ENCODE measurements at regions not wholly inside any gene's neighbourhood (a gene's known extent, or its start where the extent isn't known, plus 50 kb on each side); places are given as distances from the start of the nearest gene placed in this dataset.
"Not testable (repeated sequence)": the region's sequence is repeated elsewhere in the genome, so short reads cannot be mapped to it uniquely, and the experiment has no call there.

GRCh38 chr6:139523986-139524385, 149.5 kb upstream of the CITED2 start:
- DNase-seq (ENCODE audit: low read depth, low spot score): no peak

GRCh38 chr6:139522511-139523220, 148.2 kb upstream of the CITED2 start:
- DNase-seq (ENCODE audit: low read depth, low spot score): no peak

DNA sequence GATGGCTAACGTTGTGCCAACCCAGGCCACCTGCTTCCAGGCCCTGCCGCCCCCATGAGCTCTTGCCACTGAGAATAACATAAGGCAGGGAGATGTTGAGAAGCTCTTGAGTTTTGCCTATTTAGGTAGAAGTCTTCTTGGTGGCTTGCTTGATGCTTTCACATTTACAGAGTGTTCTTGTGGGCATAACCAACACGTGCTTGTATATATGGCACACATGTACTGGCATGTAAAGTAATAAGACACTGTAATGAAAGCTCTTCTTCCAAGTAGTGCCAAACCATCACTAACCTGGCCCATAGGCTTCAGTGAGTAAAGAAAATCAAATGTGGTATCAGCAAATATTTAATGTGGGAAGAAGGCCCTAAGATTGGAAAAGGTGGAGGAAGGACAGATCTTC, 146.9 kb upstream of the CITED2 start:
- DNase-seq (ENCODE audit: low read depth, low spot score): no peak

- no peak for DNase-seq (ENCODE audit: low read depth, low spot score)
These were observed 145.9 kb upstream of the CITED2 start for GRCh38 chr6:139520321-139520768.

DNA sequence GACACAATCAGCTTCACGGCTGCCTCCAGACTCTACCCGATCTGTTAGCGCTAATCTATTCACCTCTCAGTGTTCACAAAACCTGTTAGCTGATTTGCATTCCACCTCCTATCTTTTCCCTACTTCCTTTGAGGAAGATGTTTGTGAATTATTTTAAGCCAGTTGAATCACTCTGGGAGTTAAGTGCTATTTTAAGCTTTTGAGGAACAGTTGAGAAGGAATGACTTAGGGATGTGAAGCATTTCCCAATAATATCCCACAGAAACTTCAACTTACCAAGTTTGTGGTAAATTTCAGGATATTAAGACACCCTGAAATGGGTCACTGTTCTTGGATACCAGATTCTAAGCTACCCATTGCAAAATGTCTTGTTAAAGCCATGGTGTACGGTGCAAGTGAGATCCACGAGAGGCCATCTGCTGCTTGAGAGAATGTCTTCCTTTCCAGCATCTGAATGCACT, 145.2 kb upstream of the CITED2 start:
- DNase-seq (ENCODE audit: low read depth, low spot score): no peak

DNA sequence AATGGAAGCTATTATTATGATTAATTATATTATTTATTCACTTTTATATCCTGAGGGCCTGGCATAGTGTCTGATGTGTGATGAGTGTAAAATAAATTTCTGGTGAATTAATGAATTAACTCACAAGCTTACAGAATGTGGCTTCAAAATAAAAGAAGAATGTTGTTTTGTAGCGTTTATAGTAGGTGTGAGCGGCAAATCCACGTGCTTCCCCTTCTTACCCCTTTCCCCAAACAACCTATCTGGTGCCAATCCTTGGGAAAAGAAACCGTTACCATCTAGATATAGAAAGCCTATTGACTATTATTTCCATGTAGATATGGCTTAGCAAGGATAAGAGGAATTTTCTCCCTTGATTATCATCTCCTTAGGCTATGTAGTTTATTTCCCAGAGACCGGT, 144.6 kb upstream of the CITED2 start:
- DNase-seq (ENCODE audit: low read depth, low spot score): no peak

- DNase-seq (ENCODE audit: low read depth, low spot score): no peak
These were observed 144.2 kb upstream of the CITED2 start for GRCh38 chr6:139518556-139519091.

DNA sequence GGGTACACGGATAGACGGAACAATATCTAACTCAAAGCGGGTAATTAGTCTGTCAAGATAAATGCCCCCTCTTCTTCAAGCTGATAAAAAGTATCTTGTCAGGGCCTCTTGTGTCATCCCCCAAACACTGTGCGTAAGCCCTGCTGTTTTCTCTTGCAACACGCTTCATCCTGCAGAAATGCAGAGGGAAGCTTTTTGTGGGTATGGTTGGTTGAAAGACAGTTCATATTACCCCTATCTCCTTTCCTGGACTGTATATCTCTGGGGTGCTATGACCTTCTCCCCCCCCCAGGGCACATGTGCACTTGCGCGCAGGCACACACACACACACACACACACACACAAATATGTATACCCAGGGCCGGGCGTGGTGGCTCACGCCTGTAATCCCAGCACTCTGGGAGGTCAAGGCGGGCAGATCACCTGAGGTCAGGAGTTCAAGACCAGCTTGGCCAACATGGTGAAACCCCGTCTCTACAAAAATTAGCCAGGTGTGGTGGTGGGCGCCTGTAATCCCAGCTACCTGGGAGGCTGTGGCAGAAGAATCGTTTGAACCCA, 143.6 kb upstream of the CITED2 start:
- DNase-seq (ENCODE audit: low read depth, low spot score): not testable (repeated sequence)

- no peak for DNase-seq (ENCODE audit: low read depth, low spot score)
These were observed 141.1 kb upstream of the CITED2 start for GRCh38 chr6:139515511-139515910.

DNA sequence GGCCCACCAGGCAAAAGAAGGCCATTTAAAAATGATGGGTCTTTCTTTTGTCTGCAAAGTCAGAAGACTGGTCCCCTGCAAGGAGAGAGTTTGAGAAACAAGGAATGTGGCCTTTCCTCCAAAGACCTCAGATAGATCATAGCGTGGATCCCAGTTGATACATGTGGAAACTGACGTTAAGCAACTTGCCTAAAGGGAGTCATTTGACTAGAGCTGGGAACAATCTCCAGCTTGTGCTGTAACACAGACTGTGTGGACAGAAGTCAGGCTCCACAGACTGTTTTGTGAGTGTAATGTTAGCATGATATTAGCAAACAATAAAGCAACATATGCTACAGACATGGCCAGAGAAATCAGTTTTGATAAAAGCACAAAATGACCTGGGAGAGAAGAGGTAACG, 140.4 kb upstream of the CITED2 start:
- no peak for DNase-seq (ENCODE audit: low read depth, low spot score)

GRCh38 chr6:139510040-139510790, 135.8 kb upstream of the CITED2 start:
- no peak for DNase-seq (ENCODE audit: low read depth, low spot score)

- no peak for DNase-seq (ENCODE audit: low read depth, low spot score)
These were observed 134.7 kb upstream of the CITED2 start for GRCh38 chr6:139509167-139509566.

DNA sequence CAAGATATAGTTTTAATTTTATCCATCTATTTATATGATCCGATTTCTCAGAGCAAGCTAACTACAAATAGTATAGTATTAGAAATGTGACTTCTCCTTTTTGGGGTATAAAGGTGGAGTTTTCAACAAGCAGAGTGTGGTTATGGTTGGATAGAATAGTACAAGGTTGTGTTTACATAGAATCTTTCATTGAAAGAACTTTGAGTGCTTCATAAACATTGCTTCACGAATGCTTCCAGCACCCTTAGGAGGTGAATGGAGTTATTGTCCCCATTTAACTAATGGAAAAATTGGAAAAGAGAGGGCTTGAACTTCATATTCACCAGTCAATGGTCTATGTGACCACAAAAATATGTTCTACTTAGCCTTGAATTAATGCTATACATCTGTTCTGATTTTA, 134.1 kb upstream of the CITED2 start:
- no peak for DNase-seq (ENCODE audit: low read depth, low spot score)

DNA sequence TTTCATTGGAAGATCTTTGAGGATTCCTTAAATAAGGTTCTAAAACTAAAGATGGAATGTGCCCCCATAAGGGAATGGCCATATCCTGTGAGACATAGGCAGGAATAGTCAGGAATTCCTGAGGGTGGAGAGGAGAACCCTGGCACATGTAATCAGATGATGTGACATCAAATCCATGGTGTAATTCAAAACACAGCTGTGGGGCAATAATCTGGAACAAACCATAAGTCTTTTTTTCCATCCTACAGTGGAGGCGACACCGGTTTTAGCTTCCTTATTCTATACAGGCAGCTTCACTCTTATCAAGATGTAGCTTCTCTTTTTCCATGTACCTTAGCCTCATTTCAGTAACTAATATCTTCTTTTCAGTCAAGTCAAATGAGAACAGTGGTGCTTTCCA, 133.6 kb upstream of the CITED2 start:
- DNase-seq (ENCODE audit: low read depth, low spot score): no peak

DNA sequence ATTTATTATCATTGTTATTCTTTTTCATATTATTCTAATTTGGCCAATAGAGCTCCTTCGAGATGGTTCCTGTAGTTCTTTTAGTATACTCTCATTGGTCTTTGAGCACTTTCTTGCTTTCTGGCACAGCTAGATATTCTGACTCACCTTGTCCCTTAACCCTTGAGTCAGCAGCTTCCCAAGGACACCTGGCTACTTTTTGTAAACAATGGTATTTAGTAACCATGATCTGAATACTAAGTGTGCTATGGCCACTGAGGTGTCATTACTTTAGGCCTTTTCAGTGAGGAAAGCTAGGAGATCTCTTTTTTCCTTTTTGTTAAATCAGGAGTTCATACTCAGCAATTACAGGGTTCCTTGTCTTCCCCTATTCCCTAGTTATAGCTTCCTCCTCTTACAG, 126.5 kb upstream of the CITED2 start:
- no peak for DNase-seq (ENCODE audit: low read depth, low spot score)

DNA sequence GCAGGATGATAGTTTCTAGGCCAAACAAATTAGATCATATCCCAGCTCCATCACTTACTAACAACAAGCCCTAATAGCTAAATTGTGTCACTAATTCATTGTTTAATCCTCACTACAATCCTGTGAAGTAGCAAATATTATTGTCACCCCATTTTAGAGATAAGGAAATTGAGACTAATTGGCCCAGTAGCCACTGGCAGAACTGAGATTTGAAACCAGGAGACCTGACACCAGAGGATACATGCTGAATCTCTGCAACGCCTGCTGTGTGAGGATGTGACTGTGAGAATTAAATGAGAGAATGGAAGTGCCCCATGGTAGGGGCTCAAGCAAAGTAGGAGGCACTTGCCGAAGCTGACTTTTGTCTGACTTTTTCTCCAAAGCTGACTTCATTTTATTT, 124.3 kb upstream of the CITED2 start:
- DNase-seq (ENCODE audit: low read depth, low spot score): no peak

DNA sequence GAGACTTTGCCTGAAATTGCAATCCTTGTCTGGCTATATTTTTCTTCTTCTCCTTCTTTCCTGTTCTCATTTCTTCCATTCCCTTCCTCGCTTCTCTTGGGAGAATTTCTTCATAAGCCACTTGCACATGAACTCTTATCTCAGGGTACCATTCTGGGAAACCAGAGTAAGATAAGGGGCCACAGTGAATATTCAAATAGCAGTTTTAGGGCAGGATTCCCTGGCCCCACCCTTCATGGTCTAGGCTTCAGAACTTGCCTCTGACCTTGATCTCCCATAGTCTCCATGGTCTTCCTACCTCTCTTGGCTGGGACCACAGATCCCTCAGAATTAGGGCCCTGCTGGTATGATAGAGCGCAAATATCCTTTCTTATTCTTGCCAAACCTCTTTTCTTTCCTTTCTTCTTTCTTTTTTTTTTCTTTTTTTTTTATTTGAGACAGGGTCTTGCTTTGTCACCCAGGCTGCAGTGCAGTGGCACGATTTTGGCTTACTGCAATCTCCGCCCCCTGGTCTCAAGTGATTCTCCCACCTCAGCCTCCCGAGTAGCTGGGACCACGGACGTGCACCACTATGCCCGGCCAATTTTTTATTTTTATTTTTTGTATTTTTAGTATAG, 123.0 kb upstream of the CITED2 start:
- no peak for DNase-seq (ENCODE audit: low read depth, low spot score)

DNA sequence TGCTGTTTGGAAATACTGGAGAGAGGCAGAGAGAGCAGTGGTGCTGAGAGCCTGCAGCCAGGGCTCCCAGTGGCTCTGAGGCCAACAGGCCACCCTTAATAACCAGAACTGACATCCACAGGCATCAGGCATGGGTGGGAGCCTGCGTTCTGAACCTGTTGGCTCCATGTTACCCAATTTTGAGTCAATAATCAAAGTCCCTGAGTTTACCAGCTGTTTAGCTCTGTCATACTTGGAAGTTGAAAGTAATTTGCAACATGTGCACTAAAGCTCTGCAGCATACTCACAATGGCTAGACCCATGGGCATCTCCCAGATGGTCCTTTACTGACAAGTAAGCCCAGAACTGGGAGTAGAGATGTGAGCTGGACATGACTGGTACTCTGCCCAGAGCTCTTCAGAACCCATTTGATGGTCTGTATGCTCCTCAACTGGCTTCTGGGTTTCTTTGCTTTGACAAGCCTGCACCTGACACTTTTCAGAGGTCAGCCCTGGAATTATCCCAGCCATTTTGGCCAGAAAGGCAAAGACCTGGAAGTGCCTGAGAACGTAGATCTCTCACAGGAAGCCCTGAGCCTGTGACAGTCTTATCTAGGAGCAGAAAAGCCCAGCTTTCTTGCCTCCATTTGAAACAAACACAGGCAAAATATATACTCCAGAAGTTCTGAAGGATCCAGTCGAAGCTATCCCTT, 122.4 kb upstream of the CITED2 start:
- no peak for DNase-seq (ENCODE audit: low read depth, low spot score)

DNA sequence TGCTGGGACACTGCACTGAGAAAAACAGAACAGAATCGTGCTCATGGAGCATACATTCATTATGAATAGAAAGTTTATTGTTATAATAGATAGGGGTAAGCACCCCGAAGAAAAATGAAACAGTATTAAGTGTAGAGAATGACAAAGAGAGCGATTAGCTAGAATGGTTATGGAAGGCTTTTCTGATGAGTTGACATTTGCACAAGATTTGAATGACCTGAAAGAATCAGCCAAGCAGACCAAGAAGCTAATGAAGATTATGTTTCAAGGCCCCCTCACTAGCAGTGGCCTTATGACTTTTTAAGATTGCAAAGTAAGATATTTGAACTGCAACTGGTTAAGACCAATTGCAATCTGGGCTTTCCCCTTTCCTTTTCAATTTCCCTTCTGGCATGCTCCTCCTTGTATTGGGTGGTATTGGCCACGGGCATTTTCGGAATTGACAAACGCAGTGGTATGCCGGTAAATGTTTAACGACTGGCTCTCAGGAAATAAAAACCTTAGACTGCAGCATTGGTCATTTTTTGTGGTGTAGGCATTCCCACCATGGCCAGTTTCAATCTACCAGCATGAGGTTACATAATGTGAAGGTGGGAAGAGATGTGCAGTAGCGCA, 120.0 kb upstream of the CITED2 start:
- no peak for DNase-seq (ENCODE audit: low read depth, low spot score)

GRCh38 chr6:139490482-139490881, 116.0 kb upstream of the CITED2 start:
- no peak for DNase-seq (ENCODE audit: low read depth, low spot score)

DNA sequence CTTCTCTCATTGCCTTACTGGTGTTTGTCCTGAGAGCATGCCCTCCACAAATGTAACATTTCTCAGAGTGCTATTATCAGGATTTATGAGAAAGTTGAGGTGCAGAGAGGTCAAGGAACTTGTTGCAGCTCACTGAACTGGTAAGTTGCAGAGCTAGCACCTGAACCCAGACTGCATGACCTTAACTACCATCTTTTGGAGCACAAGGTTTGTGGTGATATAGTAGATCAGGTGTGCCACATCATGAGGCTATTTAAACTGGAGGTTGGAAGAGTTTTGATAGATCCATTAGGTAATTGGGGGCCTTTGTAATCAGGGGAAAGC, 112.0 kb upstream of the CITED2 start:
- no peak for DNase-seq (ENCODE audit: low read depth, low spot score)

Measured in smooth muscle cell of the brain vasculature (primary cell).